GM12878 (cell line): ENCODE measurements at regions not wholly inside any gene's neighbourhood (a gene's known extent, or its start where the extent isn't known, plus 50 kb on each side); places are given as distances from the start of the nearest gene placed in this dataset.
A peak's percentile ranks its signal among the peaks of the same experiment; 100 is the strongest.

ENCODE experiments used
- ATAC-seq: fragments of 200-7000 bp; cut with Tn5 transposase; 3 replicates; pipeline ENCODE4 v1.9.1; 2020; ENCODE audit warnings: mild to moderate bottlenecking, moderate library complexity
- BruUV-seq: library from RNA; stranded (reverse); fragments of 400-500 nt; replicated peaks from 2 replicates; lab custom pipeline; 2021; lab: Mats Ljungman, UMichigan
- CTCF ChIA-PET: fragments of 300-600 bp; sonication (Branson Sonifier 250); formaldehyde crosslinking; extraction: SDS; loops from one replicate; lab custom pipeline; 2021; ENCODE audit warnings: inconsistent platforms; lab: Yijun Ruan, JAX
- POLR2A ChIA-PET: fragments of 350-600 bp; formaldehyde crosslinking; extraction: SDS; loops from one replicate; lab custom pipeline; 2021; ENCODE audit warnings: inconsistent platforms; lab: Charles Lee
- RAD21 ChIA-PET: fragments of 300-600 bp; sonication (Branson Sonifier 250); formaldehyde crosslinking; loops from one replicate; lab custom pipeline; 2023; ENCODE audit warnings: antibody characterized with exemption; ENCODE audit not compliant: unreplicated experiment; lab: Charles Lee
- SMC1A ChIA-PET: fragments of 300-600 bp; sonication (Branson Sonifier 250); formaldehyde crosslinking; loops from one replicate; lab custom pipeline; 2023; ENCODE audit not compliant: unreplicated experiment, uncharacterized antibody; lab: Charles Lee
- DNase-seq: peaks from one replicate; pipeline ENCODE4 v3.0.0-alpha.2; 2011; ENCODE audit warnings: low read depth, low spot score
- FAIRE-seq: peaks from 3 replicates; lab custom pipeline; 2011; peaks lifted over from hg19 to GRCh38; lab: Jason Lieb, UNC
- H2AFZ ChIP-seq: 2 replicates; pipeline ENCODE4 v1.6.0; 2011; ENCODE audit warnings: low read depth, low read length, control low read depth; ENCODE audit not compliant: control insufficient read depth
- H3K27ac ChIP-seq: 2 replicates; pipeline ENCODE4 v1.5.1; 2011; ENCODE audit warnings: control low read depth; ENCODE audit not compliant: control insufficient read depth, insufficient read depth
- H3K27me3 ChIP-seq, 2 experiments: replicated peaks in 1 of 2; 2 replicates each; pipeline versions ENCODE4 v1.6.0 to v1.6.1; 2011; ENCODE audit warnings: low read length in 1 of 2; ENCODE audit not compliant: control insufficient read depth in 2 of 2, insufficient read depth in 2 of 2
- H3K36me3 ChIP-seq, 2 experiments: 2 replicates each; pipeline ENCODE4 v1.5.1; 2011; ENCODE audit warnings: low read length in 1 of 2; ENCODE audit not compliant: control insufficient read depth in 2 of 2, insufficient read depth in 2 of 2
- H3K4me1 ChIP-seq: 2 replicates; pipeline ENCODE4 v1.6.1; 2011; ENCODE audit warnings: mild to moderate bottlenecking, low read length, moderate library complexity, mixed read lengths; ENCODE audit not compliant: control insufficient read depth, insufficient read depth
- H3K4me2 ChIP-seq: 2 replicates; pipeline ENCODE4 v1.6.0; 2011; ENCODE audit warnings: control low read depth; ENCODE audit not compliant: control insufficient read depth, insufficient read depth
- H3K4me3 ChIP-seq: fragments of 200-600 bp; sonication (generic); 2 replicates; pipeline ENCODE4 v1.5.1; 2016
- H3K79me2 ChIP-seq: 2 replicates; pipeline ENCODE4 v1.6.0; 2011; ENCODE audit warnings: low read length; ENCODE audit not compliant: control insufficient read depth, insufficient read depth
- H3K9ac ChIP-seq: 2 replicates; pipeline ENCODE4 v1.8.0; 2011; ENCODE audit warnings: low read length, control low read depth, mixed read lengths; ENCODE audit not compliant: control insufficient read depth, insufficient read depth
- H3K9me3 ChIP-seq: replicated peaks from 3 replicates; pipeline ENCODE4 v1.5.1; 2011; ENCODE audit warnings: mild to moderate bottlenecking, low read length; ENCODE audit not compliant: control insufficient read depth, insufficient read depth
- H4K20me1 ChIP-seq: 2 replicates; pipeline ENCODE4 v1.6.0; 2011; ENCODE audit not compliant: control insufficient read depth, insufficient read depth
- BACH1 ChIP-seq: fragments of 450-650 bp; IDR thresholded peaks from 2 replicates; pipeline ENCODE4 v1.6.1; 2017; ENCODE audit warnings: mild to moderate bottlenecking, borderline replicate concordance
- CBX3 ChIP-seq: fragments of 200-600 bp; sonication (generic); IDR thresholded peaks from 2 replicates; pipeline ENCODE4 v1.6.1; 2016; ENCODE audit warnings: low read depth, borderline replicate concordance
- ESRRA ChIP-seq: IDR thresholded peaks from 2 replicates; pipeline ENCODE4 v1.6.1; 2012; ENCODE audit warnings: mild to moderate bottlenecking, low read length, improper control_type of control experiment
- HDAC2 ChIP-seq: fragments of 200-600 bp; sonication (generic); IDR thresholded peaks from 2 replicates; pipeline ENCODE4 v1.6.1; 2017
- MTA2 ChIP-seq: fragments of 450-650 bp; IDR thresholded peaks from 2 replicates; pipeline ENCODE4 v1.6.1; 2016; ENCODE audit warnings: low read depth, mild to moderate bottlenecking, moderate library complexity
- NFIC ChIP-seq: IDR thresholded peaks from 2 replicates; pipeline ENCODE4 v1.6.1; 2012; ENCODE audit warnings: low read depth, mild to moderate bottlenecking, inconsistent platforms, low read length, moderate library complexity
- NFYB ChIP-seq: IDR thresholded peaks from 2 replicates; pipeline ENCODE4 v1.6.1; 2011; ENCODE audit warnings: low read depth, mild to moderate bottlenecking, low read length, improper control_type of control experiment, moderate library complexity; ENCODE audit not compliant: insufficient read depth
- NR2F1 ChIP-seq: fragments of 450-650 bp; conservative IDR thresholded peaks from 2 replicates; pipeline ENCODE4 v1.6.1; 2017; ENCODE audit warnings: mild to moderate bottlenecking
- POU2F2 ChIP-seq: IDR thresholded peaks from 3 replicates; pipeline ENCODE4 v1.6.1; 2011; ENCODE audit warnings: low read depth, mild to moderate bottlenecking, low read length, borderline replicate concordance
- RAD21 ChIP-seq: IDR thresholded peaks from 2 replicates; pipeline ENCODE4 v1.6.1; 2011; ENCODE audit warnings: mild to moderate bottlenecking, low read depth, low read length, moderate library complexity; ENCODE audit not compliant: insufficient read depth
- RAD51 ChIP-seq: fragments of 450-650 bp; IDR thresholded peaks from 2 replicates; pipeline ENCODE4 v1.6.1; 2016; ENCODE audit warnings: moderate library complexity, mild to moderate bottlenecking, inconsistent platforms
- RUNX3 ChIP-seq: IDR thresholded peaks from 2 replicates; pipeline ENCODE4 v1.6.1; 2012; ENCODE audit warnings: low read length, inconsistent platforms
- TARDBP ChIP-seq: IDR thresholded peaks from 2 replicates; pipeline ENCODE4 v1.6.1; 2016; ENCODE audit warnings: borderline replicate concordance
- TCF3 ChIP-seq: IDR thresholded peaks from 2 replicates; pipeline ENCODE4 v1.6.1; 2012; ENCODE audit warnings: low read depth, mild to moderate bottlenecking, low read length, borderline replicate concordance; ENCODE audit not compliant: insufficient read depth
- ZNF24 ChIP-seq: fragments of 450-650 bp; IDR thresholded peaks from 2 replicates; pipeline ENCODE4 v1.6.1; 2017; ENCODE audit warnings: antibody characterized with exemption, mild to moderate bottlenecking
- WGBS: methylation state at CpG from one replicate; pipeline ENCODE4 v1.1.6; 2016; ENCODE audit warnings: low lambda C conversion rate; ENCODE audit not compliant: insufficient replicate concordance, insufficient coverage; ENCODE audit errors: missing lambda C conversion rate; 5-methylcytosine and 5-hydroxymethylcytosine counted together
- in situ Hi-C: fragments of 300-500 bp; cut with MboI; formaldehyde crosslinking; loops from 9 replicates; pipeline ENCODE4 v1.14.3; 2018; ENCODE audit warnings: mixed read lengths
- intact Hi-C: fragments of 100-400 bp; cut with micrococcal nuclease; formaldehyde crosslinking; loops from one replicate; pipeline ENCODE4 v1.14.2; 2022; ENCODE audit not compliant: unreplicated experiment
- TF ChIP-seq, protein P1 (sequence below): fragments of 150-350 bp; IDR thresholded peaks from 2 replicates; pipeline ENCODE4 v1.6.1; 2014; ENCODE audit warnings: mild to moderate bottlenecking, low read depth, low read length

DNA sequence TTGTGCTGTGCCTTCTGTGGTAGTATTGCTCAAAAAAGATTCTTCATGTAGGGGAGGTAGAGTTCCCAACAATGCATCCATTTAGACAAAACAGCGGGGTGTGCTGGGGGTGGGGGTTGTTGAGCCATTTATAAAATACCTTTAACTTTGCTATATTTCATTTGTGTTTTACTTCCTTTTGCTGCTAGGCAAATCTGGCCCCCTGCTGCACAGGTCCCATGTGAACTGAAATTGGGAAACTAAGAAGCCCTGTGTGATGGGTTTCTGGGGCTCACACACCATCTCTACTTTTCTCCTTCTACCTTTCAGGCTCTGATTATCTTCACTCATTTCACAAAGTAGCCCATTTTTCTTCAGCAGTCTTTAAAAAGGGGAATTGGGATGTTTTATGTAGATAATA lies 52.7 kb upstream of the ITGA4 start:
- H3K4me2 ChIP-seq = peak overlapping the region; percentile 51
- no peaks in the 10 kb centered on the region for H4K20me1 ChIP-seq
- H3K4me1 ChIP-seq = peaks cover 12% of the 10 kb centered on the region
- peak overlapping the region; percentile 57 for H3K27ac ChIP-seq
- peak; percentile 34; the same call in 2 of the 3 replicates for ATAC-seq
- H3K36me3 ChIP-seq = no peaks in the 10 kb centered on the region
- no peak for TF ChIP-seq TCF3
- no peak for TF ChIP-seq POU2F2
- TF ChIP-seq NFIC = 0 out of 2 replicates have a peak, but pooled peaks have one; percentile 14
- TF ChIP-seq, all 136 proteins: peak for 1
- Histone ChIP-seq H3K79me2 (no peaks in the 10 kb centered on the region), H3K9me3 (no peaks in the 10 kb centered on the region), H3K4me3 (no peak overlapping the region), H3K27me3 (no peaks in the 10 kb centered on the region), H2AFZ (peak overlapping the region; percentile 32), H3K9ac (no peak overlapping the region)
- in situ Hi-C loops (no loop called here), intact Hi-C loops (no loop called here)
- ChIA-PET CTCF (interaction anchor here (1.3 to 2.2 kb wide), 4 partner anchors 8 to 22 kb away, joined by 3 to 8 read pairs (median 5); no protein-coding TSS in a partner anchor), SMC1A (interaction anchor here (0.9 to 2.0 kb wide), 5 partner anchors 10 to 37 kb away, joined by 3 to 7 read pairs (median 3); no protein-coding TSS in a partner anchor), POLR2A (interaction anchor here (0.6 to 1.2 kb wide), 3 partner anchors 10 to 53 kb away, joined by 3 to 4 read pairs (median 3); partner anchors contain the start of gene ITGA4), RAD21 (no interaction called here)
- WGBS = 67% methylated on average over 1 of the region's 1 CpG
- no TSS peak for BruUV-seq
- FAIRE-seq (no peak), DNase-seq (no peak)

DNA sequence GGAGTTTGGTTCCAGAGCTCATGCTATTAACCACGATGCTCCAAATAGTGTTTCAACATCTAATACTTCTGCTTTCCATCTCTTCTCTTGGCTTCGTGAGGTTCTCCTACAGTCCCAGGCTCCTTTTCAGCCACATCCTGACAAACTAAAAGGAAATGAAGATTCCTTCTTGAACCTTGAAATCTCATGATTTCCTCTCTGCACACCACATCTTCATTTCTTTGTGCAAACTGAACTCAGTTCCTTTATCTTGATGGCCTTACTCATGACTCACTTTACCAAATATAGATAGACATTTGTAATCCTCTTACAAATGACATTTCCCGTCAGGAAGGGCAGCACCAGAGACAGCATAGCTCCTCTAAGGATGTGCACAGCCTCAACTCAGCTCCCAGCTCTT lies 50.0 kb upstream of the ITGA4 start:
- H3K4me3 ChIP-seq = no peak overlapping the region
- ATAC-seq (no peak), DNase-seq (no peak), FAIRE-seq (no peak)
- in situ Hi-C loops (no loop called here), intact Hi-C loops (no loop called here)
- H3K9ac ChIP-seq = no peak overlapping the region
- BruUV-seq = no TSS peak
- no peaks in the 10 kb centered on the region for H3K79me2 ChIP-seq
- H3K36me3 ChIP-seq = no peaks in the 10 kb centered on the region
- 65% methylated on average over 3 of the region's 3 CpGs for whole genome bisulfite sequencing
- H3K4me2 ChIP-seq = no peak overlapping the region
- ChIA-PET POLR2A (no interaction called here), CTCF (interaction anchor here (1.3 to 2.0 kb wide), 3 partner anchors 12 to 95 kb away, joined by 3 to 5 read pairs (median 3); no protein-coding TSS in a partner anchor), RAD21 (no interaction called here), SMC1A (interaction anchor here (0.7 to 1.6 kb wide), 6 partner anchors 9 to 1002 kb away, joined by 3 to 6 read pairs (median 3); no protein-coding TSS in a partner anchor)
- H3K27me3 ChIP-seq = no peaks in the 10 kb centered on the region
- no peaks in the 10 kb centered on the region for H3K9me3 ChIP-seq
- H3K4me1 ChIP-seq = peaks cover 19% of the 10 kb centered on the region
- TF ChIP-seq HDAC2 = no peak
- TF ChIP-seq RAD51 = no peak
- no peak for TF ChIP-seq TCF3
- TF ChIP-seq NFYB = no peak
- TF ChIP-seq RUNX3 = no peak
- no peak for TF ChIP-seq ESRRA
- TF ChIP-seq ZNF24 = no peak
- no peak for TF ChIP-seq RAD21
- TF ChIP-seq MTA2 = no peak
- no peak for TF ChIP-seq NR2F1
- no peak for TF ChIP-seq BACH1
- TF ChIP-seq CBX3 = no peak
- TF ChIP-seq TARDBP = no peak
- TF ChIP-seq, protein P1, sequence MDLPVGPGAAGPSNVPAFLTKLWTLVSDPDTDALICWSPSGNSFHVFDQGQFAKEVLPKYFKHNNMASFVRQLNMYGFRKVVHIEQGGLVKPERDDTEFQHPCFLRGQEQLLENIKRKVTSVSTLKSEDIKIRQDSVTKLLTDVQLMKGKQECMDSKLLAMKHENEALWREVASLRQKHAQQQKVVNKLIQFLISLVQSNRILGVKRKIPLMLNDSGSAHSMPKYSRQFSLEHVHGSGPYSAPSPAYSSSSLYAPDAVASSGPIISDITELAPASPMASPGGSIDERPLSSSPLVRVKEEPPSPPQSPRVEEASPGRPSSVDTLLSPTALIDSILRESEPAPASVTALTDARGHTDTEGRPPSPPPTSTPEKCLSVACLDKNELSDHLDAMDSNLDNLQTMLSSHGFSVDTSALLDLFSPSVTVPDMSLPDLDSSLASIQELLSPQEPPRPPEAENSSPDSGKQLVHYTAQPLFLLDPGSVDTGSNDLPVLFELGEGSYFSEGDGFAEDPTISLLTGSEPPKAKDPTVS = no peak
- no peaks in the 10 kb centered on the region for H4K20me1 ChIP-seq
- H3K27ac ChIP-seq = no peak overlapping the region
- no peak overlapping the region for H2AFZ ChIP-seq
